Transverse colon (tissue), 4 donors: ENCODE measurements at regions not wholly inside any gene's neighbourhood (a gene's known extent, or its start where the extent isn't known, plus 50 kb on each side); places are given as distances from the start of the nearest gene placed in this dataset.

Experiments used
- DNase-seq: peaks from one replicate; pipeline ENCODE4 v3.0.0-alpha.2; 2019
- H3K27ac ChIP-seq, 4 donors: fragments of 200-600 bp; sonication (generic); 2 replicates each; pipeline ENCODE4 v1.5.1; 2016 to 2018; ENCODE audit warnings: inconsistent platforms in 4 of 4
- H3K27me3 ChIP-seq: fragments of 200-600 bp; sonication (generic); 2 replicates; pipeline ENCODE4 v1.5.1; 2017; ENCODE audit warnings: inconsistent platforms
- H3K36me3 ChIP-seq, 4 donors: fragments of 200-600 bp; sonication (generic); 2 replicates each; pipeline ENCODE4 v1.5.1; 2017 to 2019; ENCODE audit warnings: inconsistent platforms in 4 of 4
- H3K4me1 ChIP-seq, 4 donors: fragments of 200-600 bp; sonication (generic); 2 replicates each; pipeline ENCODE4 v1.5.1; 2017 to 2020; ENCODE audit warnings: inconsistent platforms in 4 of 4
- H3K4me3 ChIP-seq, 4 donors: fragments of 200-600 bp; sonication (generic); 1 replicate in 1 of 4; 2 replicates in 3 of 4; pipeline versions ENCODE4 v1.5.1 to v1.6.1; 2017 to 2019; ENCODE audit warnings: inconsistent platforms in 4 of 4
- H3K9me3 ChIP-seq, 2 donors: fragments of 200-600 bp; sonication (generic); 2 replicates each; pipeline ENCODE4 v1.5.1; 2017 to 2019; ENCODE audit warnings: inconsistent platforms in 2 of 2
- EP300 ChIP-seq: sonication (generic); formaldehyde crosslinking; IDR thresholded peaks from one replicate; pipeline ENCODE4 v1.6.1; 2017; ENCODE audit warnings: antibody characterized with exemption, low read depth
- POLR2A ChIP-seq: fragments of 450-650 bp; IDR thresholded peaks from one replicate; pipeline ENCODE4 v1.6.1; 2016; ENCODE audit warnings: antibody characterized with exemption, mild to moderate bottlenecking, moderate library complexity
- POLR2AphosphoS5 ChIP-seq, 3 donors: sonication (generic); formaldehyde crosslinking; IDR thresholded peaks; one replicate each; pipeline ENCODE4 v1.6.1; 2016; ENCODE audit warnings: antibody characterized with exemption in 3 of 3
- whole genome bisulfite sequencing, 2 donors: methylation state at CpG; one replicate each; pipeline ENCODE4 v1.1.5; 2018; ENCODE audit warnings: low coverage in 1 of 2; 5-methylcytosine and 5-hydroxymethylcytosine counted together
- in situ Hi-C, 4 donors: fragments of 200-750 bp; cut with MboI; loops; one replicate each; pipeline versions ENCODE4 v1.15.0 to v1.15.1; 2017; ENCODE audit warnings: low sequenced_read_pairs in 3 of 4, low pct_ligation_motif_present in 1 of 4, low pct_unique_long_range_greater_than_20kb in 1 of 4
- intact Hi-C: fragments of 100-400 bp; cut with DNase I; formaldehyde crosslinking; loops from one replicate; pipeline ENCODE4 v1.15.1; 2023; ENCODE audit warnings: low total_unique reads
- TF ChIP-seq, protein P1 (sequence below), 5 experiments: fragments of 200-600 bp in 3 of 5; fragments of 450-650 bp in 2 of 5; sonication (generic) in 3 of 5; IDR thresholded peaks; 1 replicate in 2 of 5; 2 replicates in 3 of 5; pipeline ENCODE4 v1.5.1; 2016 to 2017; ENCODE audit warnings: antibody characterized with exemption in 5 of 5, inconsistent platforms in 3 of 5, mild to moderate bottlenecking in 2 of 5, moderate library complexity in 1 of 5

GRCh38 chr17:79202480-79202879 lies 127.9 kb downstream of the ENGASE start:
- H3K4me1 ChIP-seq: no peaks in the 10 kb centered on the region
- H3K27ac ChIP-seq: no peak overlapping the region
- no peak for DNase-seq
- peaks cover 14% of the 10 kb centered on the region for H3K27me3 ChIP-seq
- WGBS, 2 donors: 68% methylated on average over 12 of the region's 12 CpGs; no CpG with 5 or more reads in 1 of the 2 donors
- H3K4me3 ChIP-seq: no peak overlapping the region
- H3K36me3 ChIP-seq: no peaks in the 10 kb centered on the region
- in situ Hi-C loops (no loop called here), intact Hi-C loops (no loop called here)
- no peaks in the 10 kb centered on the region for H3K9me3 ChIP-seq
- TF ChIP-seq POLR2AphosphoS5 (IDR thresholded peaks at IDR 0.05) (no peak), EP300 (no peak), POLR2A (no peak)
- TF ChIP-seq, protein P1, sequence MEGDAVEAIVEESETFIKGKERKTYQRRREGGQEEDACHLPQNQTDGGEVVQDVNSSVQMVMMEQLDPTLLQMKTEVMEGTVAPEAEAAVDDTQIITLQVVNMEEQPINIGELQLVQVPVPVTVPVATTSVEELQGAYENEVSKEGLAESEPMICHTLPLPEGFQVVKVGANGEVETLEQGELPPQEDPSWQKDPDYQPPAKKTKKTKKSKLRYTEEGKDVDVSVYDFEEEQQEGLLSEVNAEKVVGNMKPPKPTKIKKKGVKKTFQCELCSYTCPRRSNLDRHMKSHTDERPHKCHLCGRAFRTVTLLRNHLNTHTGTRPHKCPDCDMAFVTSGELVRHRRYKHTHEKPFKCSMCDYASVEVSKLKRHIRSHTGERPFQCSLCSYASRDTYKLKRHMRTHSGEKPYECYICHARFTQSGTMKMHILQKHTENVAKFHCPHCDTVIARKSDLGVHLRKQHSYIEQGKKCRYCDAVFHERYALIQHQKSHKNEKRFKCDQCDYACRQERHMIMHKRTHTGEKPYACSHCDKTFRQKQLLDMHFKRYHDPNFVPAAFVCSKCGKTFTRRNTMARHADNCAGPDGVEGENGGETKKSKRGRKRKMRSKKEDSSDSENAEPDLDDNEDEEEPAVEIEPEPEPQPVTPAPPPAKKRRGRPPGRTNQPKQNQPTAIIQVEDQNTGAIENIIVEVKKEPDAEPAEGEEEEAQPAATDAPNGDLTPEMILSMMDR (IDR thresholded peaks at IDR 0.05): no peak

GRCh38 chr17:79201536-79202227 lies 127.1 kb downstream of the ENGASE start:
- DNase-seq: no peak
- TF ChIP-seq EP300: no peak
- TF ChIP-seq, protein P1 (IDR thresholded peaks at IDR 0.05): no peak
- TF ChIP-seq POLR2A: no peak
- no peak for TF ChIP-seq POLR2AphosphoS5 (IDR thresholded peaks at IDR 0.05)
- Histone ChIP-seq H3K27ac (no peak overlapping the region), H3K4me3 (no peak overlapping the region), H3K27me3 (peaks cover 14% of the 10 kb centered on the region), H3K36me3 (no peaks in the 10 kb centered on the region), H3K9me3 (no peaks in the 10 kb centered on the region), H3K4me1 (no peaks in the 10 kb centered on the region)
- in situ Hi-C loops (no loop called here), intact Hi-C loops (no loop called here)
- WGBS, 2 donors: 58 to 69% methylated on average over 4 to 15 of the region's 15 CpGs

DNA sequence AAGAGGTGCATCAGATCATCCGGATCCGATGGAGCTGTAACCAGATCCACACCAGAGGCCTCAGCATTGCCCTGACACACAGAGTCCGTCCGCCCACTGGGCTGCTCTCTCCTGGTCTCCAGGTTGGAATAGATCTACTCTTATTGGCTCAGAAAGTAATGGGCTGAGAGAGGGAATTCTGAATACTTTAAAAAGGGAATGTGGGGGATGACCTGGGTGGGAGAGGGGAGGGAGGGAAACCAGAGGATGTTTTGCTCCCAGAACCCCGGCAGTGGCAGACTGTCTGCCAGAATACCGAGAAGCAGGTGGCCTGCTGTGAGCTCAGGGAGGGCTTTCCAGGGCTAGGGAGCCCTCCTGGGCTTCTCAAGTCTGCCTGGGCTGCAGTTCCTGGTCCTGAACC lies 126.5 kb downstream of the ENGASE start:
- Histone ChIP-seq H3K9me3 (no peaks in the 10 kb centered on the region), H3K4me1 (no peaks in the 10 kb centered on the region), H3K36me3 (no peaks in the 10 kb centered on the region), H3K27me3 (peaks cover 14% of the 10 kb centered on the region), H3K4me3 (no peak overlapping the region), H3K27ac (no peak overlapping the region)
- DNase-seq: no peak
- TF ChIP-seq POLR2AphosphoS5 (IDR thresholded peaks at IDR 0.05) (no peak), POLR2A (no peak), EP300 (no peak)
- TF ChIP-seq, protein P1 (IDR thresholded peaks at IDR 0.05): no peak
- in situ Hi-C loops: no loop called here
- 47% methylated on average over 6 of the region's 6 CpGs; no CpG with 5 or more reads in 1 of the 2 donors for WGBS, 2 donors
- intact Hi-C loops: no loop called here

- in situ Hi-C loops: no loop called here
- TF ChIP-seq POLR2A: no peak
- no peak for TF ChIP-seq EP300
- TF ChIP-seq, protein P1 (IDR thresholded peaks at IDR 0.05): no peak
- TF ChIP-seq POLR2AphosphoS5 (IDR thresholded peaks at IDR 0.05): no peak
- no peak for DNase-seq
- Histone ChIP-seq H3K27me3 (peaks cover 19% of the 10 kb centered on the region), H3K27ac (no peak overlapping the region), H3K36me3 (no peaks in the 10 kb centered on the region), H3K9me3 (no peaks in the 10 kb centered on the region), H3K4me1 (no peaks in the 10 kb centered on the region), H3K4me3 (no peak overlapping the region)
- WGBS, 2 donors: 77 to 100% methylated on average over 1 to 9 of the region's 10 CpGs
- intact Hi-C loops: no loop called here
Observed at GRCh38 chr17:79196913-79197312, 122.3 kb downstream of the ENGASE start.
